Panc1 (cell line): ENCODE measurements at regions not wholly inside any gene's neighbourhood (a gene's known extent, or its start where the extent isn't known, plus 50 kb on each side); places are given as distances from the start of the nearest gene placed in this dataset.

Experiments
- ATAC-seq: fragments of 200-7000 bp; cut with Tn5 transposase; 2 replicates; pipeline ENCODE4 v1.9.1; 2020; ENCODE audit warnings: mild to moderate bottlenecking, moderate library complexity
- BruUV-seq: library from RNA; stranded (reverse); fragments of 400-500 nt; replicated peaks from 2 replicates; lab custom pipeline; 2021; lab: Mats Ljungman, UMichigan
- CTCF ChIA-PET: fragments of 300-600 bp; sonication (Branson Sonifier 250); formaldehyde crosslinking; loops from one replicate; lab custom pipeline; 2022; ENCODE audit warnings: antibody characterized with exemption; lab: Charles Lee
- POLR2A ChIA-PET: fragments of 300-600 bp; sonication (Branson Sonifier 250); formaldehyde crosslinking; loops from one replicate; lab custom pipeline; 2022; ENCODE audit warnings: antibody characterized with exemption; lab: Charles Lee
- DNase-seq: peaks from one replicate; pipeline ENCODE4 v3.0.0-alpha.2; 2010; ENCODE audit warnings: low read depth, low spot score
- H3K27ac ChIP-seq: 2 replicates; pipeline ENCODE4 v1.5.1; 2011; ENCODE audit warnings: mild to moderate bottlenecking, low read length, inconsistent platforms
- H3K27me3 ChIP-seq: fragments of 200-500 bp; sonication (Bioruptor generic); 2 replicates; pipeline ENCODE4 v1.6.0; 2014; ENCODE audit warnings: low read length, inconsistent platforms; ENCODE audit not compliant: control insufficient read depth, insufficient read depth
- H3K36me3 ChIP-seq: fragments of 200-500 bp; sonication (Bioruptor generic); 2 replicates; pipeline ENCODE4 v1.5.1; 2014; ENCODE audit warnings: inconsistent platforms, mild to moderate bottlenecking, low read length, moderate library complexity; ENCODE audit not compliant: control insufficient read depth, insufficient read depth
- H3K4me1 ChIP-seq: 2 replicates; pipeline ENCODE4 v1.5.1; 2011; ENCODE audit warnings: inconsistent platforms, mild to moderate bottlenecking, low read length, moderate library complexity; ENCODE audit not compliant: control insufficient read depth, insufficient read depth
- H3K4me3 ChIP-seq, 2 experiments: 2 replicates each; pipeline ENCODE4 v1.5.1; 2011 to 2012; ENCODE audit warnings: low read depth in 2 of 2, low read length in 2 of 2, mild to moderate bottlenecking in 2 of 2, inconsistent platforms in 1 of 2, moderate library complexity in 1 of 2
- H3K9me3 ChIP-seq: fragments of 200-500 bp; sonication (Bioruptor generic); 2 replicates; pipeline ENCODE4 v1.5.1; 2014; ENCODE audit warnings: low read depth, mild to moderate bottlenecking, inconsistent platforms, low read length, moderate library complexity; ENCODE audit not compliant: control insufficient read depth, insufficient read depth
- CTCF ChIP-seq: fragments of 450-650 bp; IDR thresholded peaks from 2 replicates; pipeline ENCODE4 v1.5.1; 2017; ENCODE audit warnings: mild to moderate bottlenecking
- POLR2AphosphoS5 ChIP-seq: IDR thresholded peaks from 2 replicates; pipeline ENCODE4 v1.6.1; 2012; ENCODE audit warnings: mild to moderate bottlenecking, low read depth, low read length, moderate library complexity
- REST ChIP-seq, 2 experiments: IDR thresholded peaks; 2 replicates each; pipeline ENCODE4 v1.6.1; 2011 to 2012; ENCODE audit warnings: low read depth in 2 of 2, control low read depth in 1 of 2, low read length in 1 of 2, mild to moderate bottlenecking in 1 of 2, moderate library complexity in 1 of 2; ENCODE audit not compliant: insufficient read depth in 1 of 2
- SIN3A ChIP-seq: IDR thresholded peaks from 2 replicates; pipeline ENCODE4 v1.6.1; 2012; ENCODE audit warnings: low read depth, mild to moderate bottlenecking, low read length, moderate library complexity, borderline replicate concordance; ENCODE audit not compliant: insufficient read depth
- TCF7L2 ChIP-seq: IDR thresholded peaks from 2 replicates; pipeline ENCODE4 v1.6.1; 2011; ENCODE audit warnings: mild to moderate bottlenecking, low read depth, low read length, inconsistent platforms
- in situ Hi-C: cut with HindIII; loops from 2 replicates; pipeline ENCODE4 v1.10.0; 2016; ENCODE audit warnings: low sequenced_read_pairs, low pct_unique_long_range_greater_than_20kb
- intact Hi-C: fragments of 100-400 bp; cut with micrococcal nuclease; formaldehyde crosslinking; loops from one replicate; pipeline ENCODE4 v1.10.0; 2022; ENCODE audit not compliant: unreplicated experiment

- no TSS peak for BruUV-seq
- H3K27me3 ChIP-seq = no peaks in the 10 kb centered on the region
- DNase-seq (no peak), ATAC-seq (no peak)
- ChIA-PET CTCF (no interaction called here), POLR2A (no interaction called here)
- no peaks in the 10 kb centered on the region for H3K36me3 ChIP-seq
- H3K27ac ChIP-seq = no peak overlapping the region
- in situ Hi-C loops (no loop called here), intact Hi-C loops (no loop called here)
- no peak overlapping the region for H3K4me3 ChIP-seq
- no peak for TF ChIP-seq REST (IDR thresholded peaks at IDR 0.05; ENCODE audit: insufficient read depth in 1 of 2, low read depth in 2 of 2, low read length in 1 of 2)
- no peak for TF ChIP-seq TCF7L2
- no peak for TF ChIP-seq POLR2AphosphoS5
- TF ChIP-seq SIN3A = no peak
- H3K9me3 ChIP-seq = no peaks in the 10 kb centered on the region
- no peaks in the 10 kb centered on the region for H3K4me1 ChIP-seq
Observed at GRCh38 chr13:83007226-83007625, 875.0 kb downstream of the SLITRK1 start.

- POLR2A ChIA-PET = no interaction called here
- Histone ChIP-seq H3K36me3 (no peaks in the 10 kb centered on the region), H3K27ac (no peak overlapping the region), H3K4me3 (no peak overlapping the region), H3K9me3 (no peaks in the 10 kb centered on the region), H3K4me1 (no peaks in the 10 kb centered on the region), H3K27me3 (no peaks in the 10 kb centered on the region)
- TF ChIP-seq REST (IDR thresholded peaks at IDR 0.05; ENCODE audit: insufficient read depth in 1 of 2, low read depth in 2 of 2, low read length in 1 of 2) = no peak
- TF ChIP-seq POLR2AphosphoS5 = no peak
- TF ChIP-seq SIN3A = no peak
- no peak for TF ChIP-seq CTCF
- TF ChIP-seq TCF7L2 = no peak
- BruUV-seq = no TSS peak
- no peak for DNase-seq
- in situ Hi-C loops = no loop called here
- CTCF ChIA-PET = no interaction called here
- no peak for ATAC-seq
- intact Hi-C loops = no loop called here
Observed at GRCh38 chr13:83003185-83003584, 879.1 kb downstream of the SLITRK1 start.
